Erythroblast (primary cell): ENCODE measurements at regions not wholly inside any gene's neighbourhood (a gene's known extent, or its start where the extent isn't known, plus 50 kb on each side); places are given as distances from the start of the nearest gene placed in this dataset.

Experiments used
- GATA1 ChIP-seq: IDR thresholded peaks from 2 replicates; pipeline ENCODE4 v1.6.1; 2011; ENCODE audit warnings: low read depth, mild to moderate bottlenecking, control low read depth, low read length, moderate library complexity
- POLR2A ChIP-seq: IDR thresholded peaks from 2 replicates; pipeline ENCODE4 v1.6.1; 2011; ENCODE audit warnings: mild to moderate bottlenecking, low read length

- TF ChIP-seq POLR2A (no peak), GATA1 (no peak)
Observed at GRCh38 chr1:58412071-58412580, 134.4 kb downstream of the OMA1 start.
